Osteocyte (in vitro differentiated cells): ENCODE measurements at regions not wholly inside any gene's neighbourhood (a gene's known extent, or its start where the extent isn't known, plus 50 kb on each side); places are given as distances from the start of the nearest gene placed in this dataset.

Experiments
- DNase-seq: peaks from one replicate; pipeline ENCODE4 v3.0.0; 2021; ENCODE audit warnings: mixed read lengths; ENCODE audit not compliant: unreplicated experiment; ENCODE audit errors: extremely low spot score
- H3K27ac Mint-ChIP-seq: one replicate; pipeline ENCODE4 v1.8.0; 2021; ENCODE audit warnings: mild to moderate bottlenecking, mixed read lengths; ENCODE audit not compliant: unreplicated experiment
- H3K27me3 Mint-ChIP-seq: one replicate; pipeline ENCODE4 v1.8.0; 2021; ENCODE audit warnings: mixed read lengths; ENCODE audit not compliant: unreplicated experiment
- H3K36me3 Mint-ChIP-seq: one replicate; pipeline ENCODE4 v1.8.0; 2021; ENCODE audit warnings: mixed read lengths; ENCODE audit not compliant: unreplicated experiment
- H3K4me1 Mint-ChIP-seq: one replicate; pipeline ENCODE4 v1.8.0; 2021; ENCODE audit warnings: mixed read lengths; ENCODE audit not compliant: unreplicated experiment
- H3K4me3 Mint-ChIP-seq: one replicate; pipeline ENCODE4 v1.8.0; 2021; ENCODE audit warnings: mild to moderate bottlenecking, moderate library complexity, mixed read lengths; ENCODE audit not compliant: unreplicated experiment
- H3K9me3 Mint-ChIP-seq: one replicate; pipeline ENCODE4 v1.8.0; 2021; ENCODE audit warnings: mixed read lengths; ENCODE audit not compliant: unreplicated experiment
- TF ChIP-seq, protein P1 (sequence below): fragments of 200-600 bp; sonication (generic); IDR thresholded peaks from 2 replicates; pipeline ENCODE4 v1.5.0; 2021; ENCODE audit warnings: antibody characterized with exemption, mild to moderate bottlenecking, moderate library complexity

DNA sequence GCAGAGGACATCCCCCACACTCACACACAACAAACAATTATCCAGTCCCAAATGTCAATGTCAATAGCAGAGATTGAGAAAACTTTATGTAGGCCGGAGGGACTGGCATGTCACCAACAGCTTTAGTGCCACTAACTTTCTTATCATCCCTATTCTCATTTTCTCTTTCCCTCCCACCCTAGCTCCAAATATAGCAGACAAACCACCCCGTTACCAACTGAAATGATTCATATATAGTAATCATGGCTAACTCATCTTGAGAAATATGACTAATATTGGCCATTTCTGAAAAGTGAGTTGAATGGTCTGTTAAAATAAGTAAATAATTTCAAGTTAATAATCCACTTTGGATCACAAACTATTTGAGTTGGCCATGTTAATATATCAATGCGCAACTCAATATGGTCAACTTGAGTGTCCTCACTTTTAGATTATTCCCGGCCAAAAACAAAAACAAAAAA, 242.1 kb upstream of the RND3 start:
- Mint-ChIP-seq H3K27ac (no peak overlapping the region), H3K27me3 (no peaks in the 10 kb centered on the region), H3K9me3 (peaks cover 7% of the 10 kb centered on the region), H3K4me3 (no peak overlapping the region), H3K4me1 (no peaks in the 10 kb centered on the region), H3K36me3 (no peaks in the 10 kb centered on the region)
- no peak for DNase-seq
- TF ChIP-seq, protein P1, sequence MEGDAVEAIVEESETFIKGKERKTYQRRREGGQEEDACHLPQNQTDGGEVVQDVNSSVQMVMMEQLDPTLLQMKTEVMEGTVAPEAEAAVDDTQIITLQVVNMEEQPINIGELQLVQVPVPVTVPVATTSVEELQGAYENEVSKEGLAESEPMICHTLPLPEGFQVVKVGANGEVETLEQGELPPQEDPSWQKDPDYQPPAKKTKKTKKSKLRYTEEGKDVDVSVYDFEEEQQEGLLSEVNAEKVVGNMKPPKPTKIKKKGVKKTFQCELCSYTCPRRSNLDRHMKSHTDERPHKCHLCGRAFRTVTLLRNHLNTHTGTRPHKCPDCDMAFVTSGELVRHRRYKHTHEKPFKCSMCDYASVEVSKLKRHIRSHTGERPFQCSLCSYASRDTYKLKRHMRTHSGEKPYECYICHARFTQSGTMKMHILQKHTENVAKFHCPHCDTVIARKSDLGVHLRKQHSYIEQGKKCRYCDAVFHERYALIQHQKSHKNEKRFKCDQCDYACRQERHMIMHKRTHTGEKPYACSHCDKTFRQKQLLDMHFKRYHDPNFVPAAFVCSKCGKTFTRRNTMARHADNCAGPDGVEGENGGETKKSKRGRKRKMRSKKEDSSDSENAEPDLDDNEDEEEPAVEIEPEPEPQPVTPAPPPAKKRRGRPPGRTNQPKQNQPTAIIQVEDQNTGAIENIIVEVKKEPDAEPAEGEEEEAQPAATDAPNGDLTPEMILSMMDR, result no peak

DNA sequence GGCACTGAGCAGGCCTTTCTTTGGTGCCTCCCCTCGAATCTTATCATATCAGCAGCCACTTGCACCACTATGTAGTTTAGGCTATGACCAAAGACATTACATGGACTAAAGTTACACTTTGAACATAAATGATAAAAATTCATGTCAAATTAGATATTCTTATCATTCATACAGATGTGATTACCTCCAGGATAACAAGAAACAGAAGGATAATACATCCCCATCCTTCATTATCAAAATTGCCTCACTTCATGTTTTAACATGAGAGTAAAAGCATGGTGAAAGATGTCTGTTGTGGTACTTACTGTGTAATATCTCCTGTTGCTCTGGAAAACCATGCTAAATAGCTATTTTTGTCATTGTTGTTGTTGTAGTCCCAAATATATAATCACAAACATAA, 230.8 kb upstream of the RND3 start:
- Mint-ChIP-seq H3K27me3 (no peaks in the 10 kb centered on the region), H3K4me3 (no peak overlapping the region), H3K36me3 (no peaks in the 10 kb centered on the region), H3K27ac (no peak overlapping the region), H3K9me3 (no peaks in the 10 kb centered on the region), H3K4me1 (peaks cover 12% of the 10 kb centered on the region)
- TF ChIP-seq, protein P1, result no peak
- no peak for DNase-seq

DNA sequence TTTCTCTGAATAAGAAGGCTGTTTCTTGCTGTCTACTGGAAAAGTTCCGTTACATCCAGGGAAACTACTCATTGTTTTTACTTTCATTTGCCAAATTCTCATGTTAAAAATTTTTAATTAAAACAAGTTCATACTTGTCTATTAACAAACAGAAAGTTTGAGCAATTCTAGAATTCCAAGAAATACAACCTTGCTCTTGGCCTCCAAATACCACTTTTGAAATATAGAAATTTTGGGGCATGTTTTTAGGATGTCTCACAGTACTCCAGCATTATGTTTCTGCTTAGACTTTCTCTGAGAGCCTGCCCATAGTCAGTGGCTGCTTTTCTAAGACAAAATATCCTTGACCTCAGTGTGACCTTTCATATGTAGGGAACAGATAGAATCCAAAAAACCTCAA, 228.7 kb upstream of the RND3 start:
- DNase-seq, result no peak
- H3K9me3 Mint-ChIP-seq, result no peaks in the 10 kb centered on the region
- no peaks in the 10 kb centered on the region for H3K27me3 Mint-ChIP-seq
- H3K4me3 Mint-ChIP-seq, result no peak overlapping the region
- H3K27ac Mint-ChIP-seq, result no peak overlapping the region
- no peaks in the 10 kb centered on the region for H3K36me3 Mint-ChIP-seq
- TF ChIP-seq, protein P1, result no peak
- peaks cover 5% of the 10 kb centered on the region for H3K4me1 Mint-ChIP-seq

DNA sequence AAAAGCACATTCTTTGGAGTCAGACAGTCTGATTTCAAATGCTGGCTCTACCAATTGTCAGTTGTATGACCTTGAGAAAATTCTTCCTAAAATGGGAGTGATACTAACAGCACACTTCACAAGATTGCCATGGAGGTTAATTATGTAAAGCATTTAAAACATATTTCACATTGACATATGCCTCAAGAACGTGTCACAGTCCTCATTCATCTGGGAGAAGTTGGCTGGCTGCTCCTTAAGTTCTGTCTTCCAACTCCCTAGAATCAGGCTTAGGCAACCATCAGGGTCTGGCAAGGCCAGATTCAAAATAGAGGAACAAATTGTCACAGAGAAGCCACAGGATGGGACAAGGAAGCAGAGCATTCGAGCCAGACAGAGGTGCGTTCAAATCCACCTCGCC, 228.0 kb upstream of the RND3 start:
- Mint-ChIP-seq H3K9me3 (no peaks in the 10 kb centered on the region), H3K4me1 (peaks cover 5% of the 10 kb centered on the region), H3K4me3 (no peak overlapping the region), H3K36me3 (no peaks in the 10 kb centered on the region), H3K27ac (no peak overlapping the region), H3K27me3 (no peaks in the 10 kb centered on the region)
- no peak for DNase-seq
- TF ChIP-seq, protein P1, result no peak

DNA sequence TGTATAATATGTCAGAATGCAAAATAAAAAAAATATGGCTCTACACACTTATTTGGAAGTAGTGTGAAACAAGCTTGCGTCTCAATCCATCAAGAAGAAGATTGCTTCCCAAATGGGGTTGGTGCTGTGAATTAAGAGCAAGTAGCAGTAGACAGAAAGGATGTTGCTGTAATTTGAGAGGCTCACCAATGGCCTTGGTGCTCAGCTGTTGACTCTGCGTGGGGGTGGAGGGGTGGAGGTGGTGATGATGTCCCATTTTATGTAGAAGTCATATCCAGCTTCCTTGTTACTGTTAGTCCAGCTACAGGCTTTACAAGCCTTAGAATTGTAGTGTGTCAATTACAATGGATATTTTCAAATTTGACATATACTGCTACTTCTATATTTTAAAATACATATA, 223.4 kb upstream of the RND3 start:
- Mint-ChIP-seq H3K27ac (no peak overlapping the region), H3K4me3 (no peak overlapping the region), H3K27me3 (no peaks in the 10 kb centered on the region), H3K4me1 (peaks cover 8% of the 10 kb centered on the region), H3K36me3 (no peaks in the 10 kb centered on the region), H3K9me3 (no peaks in the 10 kb centered on the region)
- TF ChIP-seq, protein P1, result no peak
- no peak for DNase-seq
